ENCODE measurements at regions not wholly inside any gene's neighbourhood (a gene's known extent, or its start where the extent isn't known, plus 50 kb on each side); places are given as distances from the start of the nearest gene placed in this dataset.

DNA sequence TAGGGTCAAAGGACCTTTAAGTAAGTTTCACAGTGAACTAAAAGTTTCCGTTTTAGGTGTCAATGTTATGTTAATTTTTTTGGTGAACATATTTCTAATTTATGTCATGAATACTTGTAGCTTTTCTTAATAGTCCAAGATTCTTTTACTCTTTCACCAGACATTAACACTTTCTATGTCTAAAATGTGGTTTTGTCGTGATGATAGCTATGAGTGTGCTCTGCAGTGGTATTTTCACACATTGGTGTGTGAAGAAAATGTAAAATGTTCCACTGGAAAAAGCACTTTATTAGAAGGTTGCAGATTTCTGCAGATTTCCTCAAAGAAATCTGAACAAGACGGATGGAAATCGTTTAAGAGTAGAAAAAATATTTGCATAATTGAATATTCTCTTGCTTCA lies 561.0 kb upstream of the ANKRD30A start:
- DNase-seq, result no peak
- H3K4me3 ChIP-seq, result no peak overlapping the region
- no peaks in the 10 kb centered on the region for H3K36me3 ChIP-seq (ENCODE audit: low read depth, missing control alignments)
- TF ChIP-seq, protein P1, sequence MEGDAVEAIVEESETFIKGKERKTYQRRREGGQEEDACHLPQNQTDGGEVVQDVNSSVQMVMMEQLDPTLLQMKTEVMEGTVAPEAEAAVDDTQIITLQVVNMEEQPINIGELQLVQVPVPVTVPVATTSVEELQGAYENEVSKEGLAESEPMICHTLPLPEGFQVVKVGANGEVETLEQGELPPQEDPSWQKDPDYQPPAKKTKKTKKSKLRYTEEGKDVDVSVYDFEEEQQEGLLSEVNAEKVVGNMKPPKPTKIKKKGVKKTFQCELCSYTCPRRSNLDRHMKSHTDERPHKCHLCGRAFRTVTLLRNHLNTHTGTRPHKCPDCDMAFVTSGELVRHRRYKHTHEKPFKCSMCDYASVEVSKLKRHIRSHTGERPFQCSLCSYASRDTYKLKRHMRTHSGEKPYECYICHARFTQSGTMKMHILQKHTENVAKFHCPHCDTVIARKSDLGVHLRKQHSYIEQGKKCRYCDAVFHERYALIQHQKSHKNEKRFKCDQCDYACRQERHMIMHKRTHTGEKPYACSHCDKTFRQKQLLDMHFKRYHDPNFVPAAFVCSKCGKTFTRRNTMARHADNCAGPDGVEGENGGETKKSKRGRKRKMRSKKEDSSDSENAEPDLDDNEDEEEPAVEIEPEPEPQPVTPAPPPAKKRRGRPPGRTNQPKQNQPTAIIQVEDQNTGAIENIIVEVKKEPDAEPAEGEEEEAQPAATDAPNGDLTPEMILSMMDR (IDR thresholded peaks at IDR 0.05), result no peak
- no peak for TF ChIP-seq POLR2A (IDR thresholded peaks at IDR 0.05)
- WGBS, 2 donors, result 72% methylated on average over 4 of the region's 4 CpGs
- H3K9me3 ChIP-seq, result no peaks in the 10 kb centered on the region
- intact Hi-C loops (cut with DNase I; ENCODE audit: low total_unique reads), result no loop called here
- H3K27ac ChIP-seq, result no peak overlapping the region
- no peaks in the 10 kb centered on the region for H3K4me1 ChIP-seq
- no peaks in the 10 kb centered on the region for H3K27me3 ChIP-seq

DNA sequence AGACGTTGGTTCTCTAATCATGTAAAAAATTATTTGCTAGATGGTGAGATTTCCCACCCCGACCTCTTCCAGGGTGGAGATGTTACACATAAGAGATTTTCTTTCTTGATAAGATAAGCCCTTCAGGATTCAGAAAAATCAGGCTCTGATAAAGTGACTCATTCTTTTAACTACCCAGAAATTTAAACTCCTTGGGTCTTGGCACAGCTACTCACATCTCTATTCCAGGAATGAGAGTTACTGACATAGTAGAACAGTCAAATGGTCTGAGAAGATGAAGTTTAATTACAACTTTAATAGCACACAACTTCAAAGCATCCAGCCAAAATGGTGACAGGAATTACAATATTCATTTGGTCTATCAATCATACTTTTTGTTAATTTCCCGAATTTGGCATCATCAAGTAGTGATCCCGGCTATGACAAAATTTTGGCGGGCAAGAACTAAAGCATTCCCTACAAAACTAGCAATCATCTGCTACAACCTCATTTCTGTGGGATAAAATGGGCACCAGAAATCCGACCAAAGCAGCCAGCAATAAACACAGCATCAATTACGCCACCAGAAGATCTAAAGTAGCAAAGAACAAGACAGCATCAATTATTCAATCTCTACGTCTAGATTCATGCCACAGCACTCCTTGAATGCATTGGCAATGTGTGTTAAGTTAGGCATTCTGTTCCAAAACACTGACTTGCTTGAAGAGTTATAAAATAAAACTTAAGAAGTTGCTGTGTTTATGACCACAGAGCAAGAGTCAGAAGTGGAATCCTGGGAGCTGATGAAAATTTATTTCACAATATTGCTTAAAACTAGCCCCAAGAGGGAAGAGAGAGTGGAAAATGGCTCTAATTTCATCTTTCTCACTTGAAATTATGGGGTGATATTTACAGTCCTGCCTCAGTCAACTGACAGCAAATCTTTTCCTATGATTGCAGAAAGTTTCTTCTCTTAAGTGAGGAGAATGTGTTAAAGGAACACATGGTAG lies 565.7 kb upstream of the ANKRD30A start:
- intact Hi-C loops (cut with DNase I; ENCODE audit: low total_unique reads), result no loop called here
- no peak for DNase-seq
- TF ChIP-seq, protein P1 (IDR thresholded peaks at IDR 0.05), result no peak
- TF ChIP-seq POLR2A (IDR thresholded peaks at IDR 0.05), result no peak
- no peaks in the 10 kb centered on the region for H3K27me3 ChIP-seq
- H3K4me1 ChIP-seq, result no peaks in the 10 kb centered on the region
- H3K4me3 ChIP-seq, result no peak overlapping the region
- H3K36me3 ChIP-seq (ENCODE audit: low read depth, missing control alignments), result no peaks in the 10 kb centered on the region
- H3K9me3 ChIP-seq, result no peaks in the 10 kb centered on the region
- whole genome bisulfite sequencing, 2 donors, result 68 to 70% methylated on average over 8 of the region's 8 CpGs
- no peak overlapping the region for H3K27ac ChIP-seq

DNA sequence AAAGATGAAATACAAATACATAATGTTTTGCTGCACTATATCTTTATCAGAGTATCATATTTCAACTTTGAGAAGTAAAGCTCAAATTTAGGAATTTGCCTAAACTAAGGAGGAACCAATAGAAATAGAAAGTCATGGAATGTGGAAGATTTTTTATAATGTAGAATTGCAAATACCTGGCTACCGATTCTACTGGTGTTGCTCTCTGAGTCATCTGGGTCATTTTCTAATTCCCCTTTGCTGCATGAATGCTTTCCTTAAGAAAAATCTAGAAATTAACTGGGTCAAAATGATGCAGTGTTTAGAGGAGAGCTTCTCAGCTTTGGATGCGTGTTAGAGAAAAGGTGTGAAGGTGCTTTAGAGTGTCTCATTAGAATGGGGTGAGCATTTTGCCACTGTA lies 568.9 kb upstream of the ANKRD30A start:
- intact Hi-C loops (cut with DNase I; ENCODE audit: low total_unique reads), result no loop called here
- Histone ChIP-seq H3K36me3 (ENCODE audit: low read depth, missing control alignments) (no peaks in the 10 kb centered on the region), H3K27ac (no peak overlapping the region), H3K4me1 (no peaks in the 10 kb centered on the region), H3K27me3 (no peaks in the 10 kb centered on the region), H3K4me3 (no peak overlapping the region), H3K9me3 (no peaks in the 10 kb centered on the region)
- no peak for TF ChIP-seq POLR2A (IDR thresholded peaks at IDR 0.05)
- TF ChIP-seq, protein P1 (IDR thresholded peaks at IDR 0.05), result no peak
- WGBS, 2 donors, result 37 to 45% methylated on average over 2 of the region's 2 CpGs
- no peak for DNase-seq

DNA sequence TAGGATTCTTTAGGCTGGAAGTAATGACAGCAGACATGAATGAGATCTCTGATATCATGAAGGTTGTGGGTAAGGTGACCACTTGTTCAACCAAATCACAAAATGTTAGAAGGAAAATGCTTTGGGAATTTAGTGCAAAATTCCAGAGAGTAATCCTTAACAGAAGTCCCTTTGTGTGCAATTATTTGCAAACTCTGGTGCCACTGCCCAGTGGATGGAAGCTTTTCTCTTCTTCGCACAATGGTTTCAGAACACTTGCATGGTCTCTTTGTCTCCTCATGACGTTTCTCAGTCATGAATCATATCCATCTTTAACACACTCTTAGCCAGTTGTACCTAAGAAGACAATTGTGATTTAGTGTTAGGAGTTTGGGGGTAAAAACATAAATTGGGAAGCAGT lies 570.4 kb upstream of the ANKRD30A start:
- Histone ChIP-seq H3K4me3 (no peak overlapping the region), H3K4me1 (no peaks in the 10 kb centered on the region), H3K36me3 (ENCODE audit: low read depth, missing control alignments) (no peaks in the 10 kb centered on the region), H3K27me3 (no peaks in the 10 kb centered on the region), H3K27ac (no peak overlapping the region), H3K9me3 (no peaks in the 10 kb centered on the region)
- DNase-seq, result no peak
- intact Hi-C loops (cut with DNase I; ENCODE audit: low total_unique reads), result no loop called here
- TF ChIP-seq, protein P1 (IDR thresholded peaks at IDR 0.05), result no peak
- 86 to 88% methylated on average over 2 of the region's 2 CpGs for WGBS, 2 donors

DNA sequence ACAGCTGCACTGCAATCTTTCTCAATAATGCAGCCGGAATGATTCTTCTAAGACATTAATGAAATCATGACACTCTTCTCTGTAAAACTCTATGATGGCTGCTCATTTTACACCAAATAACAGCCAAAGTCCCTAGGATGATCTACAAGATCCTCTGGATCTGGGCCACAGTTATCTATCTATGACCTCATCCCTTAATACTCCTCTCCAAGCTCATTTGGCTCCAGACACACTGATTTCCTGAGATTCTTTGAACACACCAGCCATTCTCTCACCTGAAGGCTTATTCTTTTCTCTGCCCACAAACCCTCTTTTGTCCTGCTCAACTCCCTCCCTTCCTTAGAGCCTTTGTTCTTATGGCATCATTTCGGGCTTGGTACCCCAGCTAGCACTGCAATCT lies 577.4 kb upstream of the ANKRD30A start:
- no peak for DNase-seq
- Histone ChIP-seq H3K27me3 (no peaks in the 10 kb centered on the region), H3K9me3 (no peaks in the 10 kb centered on the region), H3K4me3 (no peak overlapping the region), H3K27ac (no peak overlapping the region), H3K4me1 (no peaks in the 10 kb centered on the region), H3K36me3 (ENCODE audit: low read depth, missing control alignments) (no peaks in the 10 kb centered on the region)
- intact Hi-C loops (cut with DNase I; ENCODE audit: low total_unique reads), result no loop called here
- TF ChIP-seq, protein P1 (IDR thresholded peaks at IDR 0.05), result no peak
- no peak for TF ChIP-seq POLR2A (IDR thresholded peaks at IDR 0.05)
- 88 to 92% methylated on average over 2 of the region's 2 CpGs for WGBS, 2 donors
